HG02678 (cell line): ENCODE measurements at regions not wholly inside any gene's neighbourhood (a gene's known extent, or its start where the extent isn't known, plus 50 kb on each side); places are given as distances from the start of the nearest gene placed in this dataset.
"Not testable (repeated sequence)": the region's sequence is repeated elsewhere in the genome, so short reads cannot be mapped to it uniquely, and the experiment has no call there.

ENCODE experiments used
- ATAC-seq: cut with Tn5 transposase; IDR thresholded peaks from one replicate; pipeline ENCODE4 v1.9.1; 2021; ENCODE audit warnings: mild to moderate bottlenecking, moderate library complexity; ENCODE audit not compliant: unreplicated experiment

DNA sequence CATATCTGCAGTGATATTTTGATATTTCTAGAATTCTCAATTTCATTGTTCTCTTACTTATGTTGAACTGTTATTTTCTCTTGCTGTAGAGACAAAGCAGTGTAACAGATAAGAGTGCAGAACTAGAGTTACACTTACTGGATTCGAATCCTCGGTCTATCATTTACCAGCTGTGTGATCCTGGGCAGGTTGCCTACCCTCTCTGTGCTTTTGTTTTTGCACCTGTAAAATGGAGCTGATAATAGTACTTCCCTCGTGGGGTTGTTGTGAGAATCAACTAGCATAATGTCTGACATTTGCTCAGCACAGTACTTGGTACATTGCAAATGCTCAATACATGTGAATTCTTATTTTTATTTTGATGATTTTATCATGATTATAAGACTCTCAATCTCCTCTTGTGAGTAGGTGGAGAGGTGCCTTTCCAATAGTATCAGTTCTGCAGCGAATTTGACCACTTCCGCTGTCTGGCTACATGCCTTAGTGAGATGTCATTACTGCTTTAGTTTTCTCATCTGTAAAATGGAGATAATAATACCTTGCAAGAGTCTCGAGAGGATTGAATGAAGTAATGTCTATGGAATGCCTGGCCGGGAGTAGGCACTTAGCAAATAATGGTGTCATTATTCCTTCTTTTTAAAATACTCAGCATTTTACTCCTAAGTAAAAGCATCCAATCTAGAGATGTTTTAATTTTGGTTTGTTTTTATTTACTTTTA, 312.2 kb upstream of the MAF start:
- ATAC-seq, result no peak

DNA sequence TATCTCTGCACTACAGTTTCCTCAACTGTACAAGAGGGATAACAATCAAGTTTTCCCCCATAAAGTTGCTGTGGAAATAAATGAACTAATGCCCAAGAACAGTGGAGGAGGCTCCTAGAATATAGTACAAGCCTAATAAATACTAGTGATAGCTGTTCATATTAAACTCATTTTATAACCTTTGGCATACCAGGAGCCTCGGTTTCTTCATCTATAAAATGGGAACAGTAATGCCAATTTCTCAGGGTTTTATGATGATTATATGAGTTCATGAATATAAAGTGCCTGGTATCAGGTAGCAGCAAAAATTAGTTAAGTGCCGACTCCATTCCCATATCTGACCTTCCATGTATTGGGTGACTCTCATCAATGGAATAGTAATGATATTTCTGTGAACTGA, 311.1 kb upstream of the MAF start:
- ATAC-seq, result no peak

DNA sequence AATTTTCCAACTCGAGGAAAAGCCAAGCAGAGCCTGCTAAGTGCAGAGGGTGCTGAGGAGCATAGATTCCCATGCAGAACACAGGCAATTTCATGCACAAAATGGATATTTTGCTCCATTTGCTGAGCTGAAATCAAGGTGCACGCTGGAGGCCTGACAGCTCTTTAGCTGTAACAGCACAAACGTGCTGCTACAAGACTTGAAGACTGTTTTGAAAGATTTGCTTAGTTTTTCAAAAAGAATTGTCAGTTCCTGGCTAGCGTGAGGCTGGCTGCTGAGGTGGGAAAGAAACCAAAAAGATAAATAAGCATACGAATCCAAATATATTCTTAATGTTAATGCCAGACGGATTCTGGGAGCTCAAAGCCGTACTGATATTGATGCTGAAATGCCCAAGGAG, 309.0 kb upstream of the MAF start:
- no peak for ATAC-seq

DNA sequence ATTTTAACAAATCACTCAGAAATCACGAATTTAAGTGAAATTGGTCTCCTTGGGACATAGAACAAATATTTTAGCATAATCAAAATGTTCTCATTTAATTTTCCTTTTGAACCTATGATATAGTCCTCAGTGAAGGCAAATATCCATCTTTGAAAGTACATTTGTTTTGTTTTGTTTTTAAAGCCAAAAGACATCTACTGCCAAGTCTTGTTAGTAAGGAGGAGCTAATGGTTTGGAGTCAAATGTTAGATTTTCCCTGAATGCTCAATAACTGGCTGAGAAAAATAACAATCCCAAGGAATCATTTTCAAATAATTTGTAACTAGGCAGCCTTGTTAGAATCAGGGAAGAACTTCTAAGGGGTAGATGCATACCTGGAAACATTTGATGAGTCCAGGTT, 302.9 kb upstream of the MAF start:
- ATAC-seq, result no peak

DNA sequence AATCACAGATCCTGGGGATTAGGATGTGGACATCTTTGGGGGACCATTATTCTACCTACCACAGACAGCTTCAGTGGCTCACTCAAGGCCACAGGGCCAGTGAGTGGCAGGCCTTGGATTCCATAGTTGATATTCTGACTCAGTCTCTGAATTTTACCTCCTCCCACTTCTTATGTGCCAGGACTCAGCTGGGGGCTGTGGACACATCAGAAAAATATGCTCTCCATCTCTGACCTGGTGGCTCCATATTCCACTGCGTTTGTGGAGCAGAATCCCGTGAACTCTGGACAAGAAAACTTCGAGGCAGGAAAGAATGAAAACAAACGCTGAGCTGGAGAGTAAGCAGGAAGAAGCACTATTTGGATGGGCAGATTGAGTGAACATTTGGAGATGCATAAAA, 301.8 kb upstream of the MAF start:
- no peak for ATAC-seq

DNA sequence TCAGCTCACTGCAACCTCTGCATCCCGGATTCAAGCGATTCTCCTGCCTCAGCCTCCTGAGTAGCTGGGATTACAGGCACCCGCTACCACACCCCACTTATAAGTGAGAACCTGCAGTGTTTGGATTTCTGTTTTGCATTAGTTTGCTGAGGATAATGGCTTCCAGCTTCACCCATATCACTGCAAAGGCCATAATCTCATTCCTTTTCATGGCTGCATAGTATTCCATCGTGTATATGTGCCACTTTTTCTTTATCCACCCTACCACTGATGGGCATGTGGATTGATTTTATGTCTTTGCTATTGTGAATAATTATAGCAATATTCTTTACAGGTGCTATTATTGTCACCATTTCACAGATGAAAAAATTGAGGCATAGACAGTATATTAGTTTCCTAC, 301.0 kb upstream of the MAF start:
- no peak for ATAC-seq

DNA sequence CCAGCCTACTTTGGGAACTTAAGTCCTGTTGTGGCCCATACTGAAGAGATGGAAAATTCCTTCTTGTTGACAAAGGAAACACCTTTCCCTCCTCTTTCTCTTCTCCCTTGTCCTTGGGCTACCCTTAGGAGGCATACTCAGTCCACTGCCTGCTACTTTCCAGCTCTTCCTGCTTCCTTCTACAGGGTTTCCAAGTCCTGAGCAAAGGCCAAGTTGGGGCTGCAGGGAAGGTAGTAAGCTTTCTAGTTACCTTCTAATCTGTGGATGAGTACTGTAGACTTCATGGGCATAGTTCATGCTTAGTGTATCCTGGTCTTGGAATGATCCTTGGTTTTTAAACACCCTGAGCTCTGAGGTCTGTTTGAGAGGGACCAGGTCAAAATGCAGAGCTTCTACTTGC, 299.2 kb upstream of the MAF start:
- ATAC-seq, result no peak

DNA sequence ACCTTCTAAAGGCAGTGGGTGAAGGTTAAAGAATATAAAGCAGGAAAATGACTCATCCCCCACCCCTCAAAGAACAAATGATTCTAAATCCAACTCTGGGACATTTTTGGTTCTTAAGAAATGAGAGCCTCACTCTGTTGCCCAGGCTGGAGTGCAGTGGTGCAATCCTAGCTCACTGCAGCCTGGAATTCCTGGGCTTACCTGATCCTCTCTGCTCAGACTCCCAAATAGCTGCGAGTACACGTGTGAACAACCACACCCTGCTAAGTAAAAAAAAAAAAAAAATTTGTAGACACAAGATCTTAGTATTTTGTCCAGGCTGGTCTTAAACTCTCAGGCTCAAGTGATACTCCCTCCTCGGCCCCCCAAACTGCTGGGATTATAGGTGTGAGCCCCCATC, 298.8 kb upstream of the MAF start:
- no peak for ATAC-seq

DNA sequence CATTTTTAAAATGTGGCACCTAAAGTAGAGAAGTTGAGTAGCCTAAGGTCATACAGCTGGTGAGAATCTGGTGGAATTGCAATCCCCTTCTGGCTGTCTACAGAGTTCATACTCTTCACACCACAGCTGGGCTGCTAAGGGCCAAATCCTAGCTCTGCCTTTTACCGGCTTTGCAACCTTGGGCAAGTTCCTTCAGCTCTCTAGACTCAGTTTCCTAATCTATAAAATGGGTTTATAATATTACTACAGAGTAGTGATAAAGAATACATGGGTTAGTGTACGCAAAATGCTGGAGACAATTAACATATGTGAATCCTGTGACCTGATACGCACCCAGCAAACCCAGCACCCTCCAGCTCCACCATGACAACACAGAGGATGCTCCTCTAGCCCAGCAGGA, 298.2 kb upstream of the MAF start:
- ATAC-seq, result no peak

DNA sequence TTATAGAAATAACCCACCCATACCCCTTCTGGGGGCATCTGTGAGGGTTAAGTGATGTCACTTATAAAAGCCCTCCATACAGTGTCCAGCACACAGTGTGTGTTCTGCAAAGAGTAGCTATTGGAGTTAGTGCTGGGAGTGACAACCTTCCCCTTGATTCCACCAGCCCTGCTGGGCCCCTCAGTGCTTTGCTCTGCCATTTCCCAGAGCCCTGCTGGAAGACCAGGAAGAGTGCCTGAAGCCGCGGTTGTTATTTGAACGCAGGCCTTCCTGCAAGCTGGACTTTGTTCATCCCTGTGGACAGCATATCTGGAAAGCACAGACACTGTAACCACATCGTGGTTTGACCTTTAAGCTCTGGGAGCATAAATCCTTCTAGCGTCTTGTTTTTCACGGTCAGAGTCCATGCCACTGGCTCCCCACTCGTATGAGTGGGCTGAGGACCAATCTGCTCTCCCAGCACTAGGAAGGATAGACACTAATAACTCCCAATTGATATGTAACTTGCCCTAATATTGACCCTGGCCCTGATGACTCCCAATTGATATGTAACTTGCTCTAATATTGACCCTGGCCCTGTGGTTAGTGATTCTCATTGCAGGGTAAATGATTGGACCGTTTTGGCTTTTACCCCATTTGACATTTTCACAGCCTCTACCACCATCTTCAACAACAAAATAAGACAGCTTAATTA, 297.1 kb upstream of the MAF start:
- ATAC-seq, result no peak

DNA sequence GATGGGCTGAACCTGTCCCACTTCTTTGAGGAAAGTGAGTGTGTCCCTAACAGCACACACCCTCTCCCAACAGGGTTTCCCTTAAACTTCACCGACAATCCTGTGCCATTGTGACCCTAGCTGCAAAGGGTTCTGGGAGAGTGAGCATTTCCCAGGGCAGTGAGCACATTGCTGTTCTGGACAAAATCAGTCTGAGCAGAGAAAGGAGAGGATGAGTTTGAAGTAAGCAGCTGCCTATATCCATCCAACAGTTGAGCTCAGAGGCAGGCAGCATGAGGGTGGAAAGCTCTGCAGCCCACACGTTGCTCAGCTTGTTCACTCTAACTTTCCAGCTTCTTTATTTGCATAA, 296.5 kb upstream of the MAF start:
- ATAC-seq, result no peak

DNA sequence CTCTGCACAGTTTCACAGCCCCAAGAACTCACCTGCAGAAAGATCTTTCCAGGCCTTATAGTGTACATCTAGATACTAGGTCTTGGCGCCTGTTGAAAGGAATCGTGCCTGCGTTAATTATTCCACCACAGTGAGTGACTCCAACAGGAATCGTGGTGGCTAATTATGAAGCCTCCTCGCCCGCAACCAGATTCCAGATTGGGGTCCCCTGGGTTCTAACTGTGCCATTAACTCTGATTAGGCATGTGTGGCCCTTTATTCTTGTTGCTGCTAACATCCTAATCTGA, 295.3 kb upstream of the MAF start:
- ATAC-seq, result no peak

DNA sequence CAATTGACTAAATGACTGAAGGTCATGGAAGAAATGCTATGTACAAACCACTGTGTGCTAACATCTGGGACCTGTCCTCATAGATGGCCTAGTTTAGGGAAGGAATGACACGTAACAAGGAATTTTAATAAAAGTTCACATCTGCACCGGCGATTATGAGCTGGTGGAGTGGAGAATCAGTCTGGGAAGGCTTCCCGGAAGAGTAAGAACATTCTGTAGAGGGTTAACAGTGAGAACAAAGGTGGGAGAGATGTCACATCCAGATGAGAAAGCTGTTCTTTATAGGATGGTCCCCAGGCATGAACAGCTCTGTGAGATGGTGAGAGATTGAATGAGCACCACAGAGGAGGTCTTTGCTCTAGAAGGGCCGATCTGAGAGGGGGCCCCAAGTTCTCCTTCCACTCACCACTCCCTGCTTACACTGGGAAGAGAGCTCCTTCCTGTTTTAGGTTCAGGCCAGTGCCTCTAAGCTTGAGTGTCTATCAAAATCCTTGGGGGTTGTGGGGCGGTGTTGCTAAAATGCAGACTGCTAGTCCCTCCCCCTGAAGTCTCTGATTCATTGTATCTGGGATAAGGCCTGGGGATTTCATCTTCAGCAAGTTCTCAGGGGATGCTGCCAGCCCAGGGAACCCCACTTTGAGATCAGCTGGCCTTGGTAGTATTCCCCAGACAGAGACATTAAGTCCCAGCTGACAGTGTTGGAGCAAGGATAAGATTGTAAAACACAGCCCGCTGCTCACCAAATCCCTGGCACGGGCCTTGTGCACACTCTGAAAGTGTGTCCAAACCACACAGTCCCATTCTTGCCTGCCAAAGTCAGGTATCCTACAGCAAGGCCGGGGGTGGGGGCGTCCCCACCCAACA, 294.7 kb upstream of the MAF start:
- no peak for ATAC-seq

DNA sequence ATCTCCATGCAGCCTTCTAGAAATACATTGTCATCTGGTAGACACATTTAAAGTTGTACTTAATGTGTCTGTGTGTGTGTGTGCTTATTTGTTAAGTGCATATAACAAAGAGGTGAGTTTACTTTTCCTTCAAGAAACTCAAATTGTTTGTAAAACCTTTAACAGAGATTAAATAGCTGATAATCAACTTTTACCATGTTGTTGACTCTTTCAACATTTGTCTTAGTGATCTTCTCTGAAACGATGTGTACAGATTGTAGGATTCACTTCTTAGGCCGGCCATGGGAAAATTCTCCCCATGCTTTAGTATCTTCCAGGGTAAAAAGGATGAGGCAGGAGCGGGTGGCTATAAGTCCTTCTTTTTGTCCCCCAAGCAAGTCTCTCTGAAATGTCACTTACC, 292.9 kb upstream of the MAF start:
- no peak for ATAC-seq

DNA sequence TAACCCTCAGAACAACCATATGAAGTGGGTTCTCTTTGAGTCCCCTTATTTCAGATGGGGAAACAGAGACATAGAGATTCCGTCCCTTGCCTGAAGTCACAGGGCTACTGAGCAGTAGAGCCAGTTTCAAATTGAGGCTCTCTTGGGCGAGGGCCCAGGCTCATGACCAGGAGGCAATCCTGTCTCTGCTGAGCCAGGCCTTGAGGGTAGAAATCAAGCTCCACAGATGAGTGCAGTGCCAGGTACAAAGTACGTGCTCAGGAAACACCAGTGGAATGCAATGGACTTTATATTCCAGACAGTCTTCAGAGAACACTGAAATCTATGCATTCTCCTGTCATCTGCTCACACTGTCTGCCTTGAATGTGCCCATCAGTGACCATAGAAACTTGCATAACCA, 291.7 kb upstream of the MAF start:
- ATAC-seq, result no peak

DNA sequence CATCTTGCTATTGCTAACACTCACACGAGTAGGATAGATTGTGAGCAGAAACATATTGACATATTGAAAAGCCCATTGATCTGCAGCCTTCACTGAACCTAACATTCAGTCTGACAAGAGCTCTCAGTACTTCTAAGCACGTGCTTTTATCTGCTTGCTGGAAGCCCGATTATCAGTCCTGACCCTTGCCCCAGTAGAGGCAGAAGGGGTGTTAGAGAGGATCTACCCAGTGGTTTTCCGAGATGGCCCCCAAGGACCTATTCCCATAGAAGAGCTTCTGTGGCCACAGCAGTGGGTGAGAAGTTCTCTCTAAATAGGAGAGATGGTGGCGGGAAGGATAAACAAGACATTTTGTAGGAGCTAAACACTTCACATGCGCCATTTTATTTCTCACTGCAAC, 290.9 kb upstream of the MAF start:
- no peak for ATAC-seq

DNA sequence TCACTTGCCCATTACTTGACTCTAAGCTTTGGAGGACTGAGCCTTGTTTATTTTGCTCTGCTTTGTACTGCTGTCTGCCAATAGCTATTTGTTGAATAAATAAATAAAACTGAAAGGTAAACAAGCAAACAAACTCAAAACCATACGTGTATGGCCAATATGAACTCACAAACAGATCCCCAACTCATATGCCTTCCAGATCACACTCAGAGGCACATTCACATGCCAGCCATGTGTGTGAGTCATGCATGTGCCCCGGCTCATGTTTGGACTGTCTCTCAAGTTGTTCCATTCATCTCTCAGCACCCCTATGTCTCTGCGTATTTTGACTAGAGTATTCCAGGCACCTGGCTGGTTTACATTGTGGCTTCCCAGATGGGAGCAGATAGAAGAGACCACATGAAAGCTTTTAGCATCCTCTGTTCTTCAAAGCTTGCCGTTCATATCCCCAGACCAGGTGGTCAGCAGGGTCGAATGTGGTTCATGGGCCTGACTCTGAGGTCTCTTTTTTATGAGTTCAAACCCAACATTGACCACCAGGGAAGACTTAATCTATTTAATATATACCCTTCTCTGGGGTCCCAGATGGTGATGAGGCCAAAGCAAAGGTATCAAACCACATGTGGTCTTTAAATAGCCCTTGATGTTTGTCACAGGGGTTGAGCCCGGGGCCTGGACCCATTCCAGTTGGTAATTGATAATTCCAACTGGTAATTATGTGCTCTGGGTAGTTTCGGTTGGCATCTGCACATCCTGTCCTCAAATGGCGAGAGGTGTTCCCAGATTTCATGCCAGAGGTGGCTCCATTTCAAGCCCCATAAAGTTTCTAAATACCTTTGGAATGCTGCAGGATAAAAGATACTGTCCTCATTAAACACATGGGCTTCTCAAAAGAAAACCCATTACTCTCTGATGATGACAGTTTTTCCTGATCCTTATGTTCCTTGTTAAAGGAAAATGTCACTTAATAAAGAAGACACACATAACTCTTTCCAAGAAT, 287.3 kb upstream of the MAF start:
- ATAC-seq, result no peak

DNA sequence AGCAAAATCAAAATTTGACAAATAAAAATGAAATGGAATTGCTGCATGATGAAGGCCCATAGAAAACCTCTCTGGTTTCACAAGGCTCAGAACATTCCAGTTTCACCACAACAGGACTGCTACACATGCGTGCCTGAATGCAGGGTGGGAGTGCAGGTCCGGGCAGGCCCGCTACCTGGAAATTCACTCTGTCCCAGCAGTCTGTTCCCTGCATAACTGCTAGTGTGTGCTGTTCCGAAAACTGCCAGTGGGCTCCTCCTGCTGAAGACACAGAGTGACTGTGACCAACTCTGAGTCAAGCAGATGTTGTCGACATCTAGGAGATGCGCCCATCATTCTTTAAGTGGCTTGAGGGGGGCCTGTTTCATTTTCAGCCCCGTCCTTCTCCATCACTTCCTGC, 284.8 kb upstream of the MAF start:
- ATAC-seq, result no peak

DNA sequence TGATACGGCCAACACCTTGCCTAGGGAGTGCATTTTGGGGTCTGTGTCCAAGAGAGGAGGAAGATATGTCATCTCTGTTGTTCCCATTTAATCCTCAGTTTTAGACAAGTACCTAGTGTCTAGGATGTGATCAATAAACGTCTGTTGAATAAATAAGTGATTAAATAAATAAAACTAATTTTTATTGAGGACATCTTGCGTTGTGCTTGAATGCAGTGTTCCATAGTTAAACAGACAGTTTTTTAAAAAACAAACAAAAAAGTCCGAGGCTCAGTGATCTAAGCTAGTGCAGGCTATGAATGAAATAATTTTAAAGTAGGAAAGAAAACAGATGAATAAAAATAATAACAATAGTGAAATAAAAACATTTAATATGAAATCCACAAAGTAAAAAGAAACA, 283.0 kb upstream of the MAF start:
- ATAC-seq, result no peak

DNA sequence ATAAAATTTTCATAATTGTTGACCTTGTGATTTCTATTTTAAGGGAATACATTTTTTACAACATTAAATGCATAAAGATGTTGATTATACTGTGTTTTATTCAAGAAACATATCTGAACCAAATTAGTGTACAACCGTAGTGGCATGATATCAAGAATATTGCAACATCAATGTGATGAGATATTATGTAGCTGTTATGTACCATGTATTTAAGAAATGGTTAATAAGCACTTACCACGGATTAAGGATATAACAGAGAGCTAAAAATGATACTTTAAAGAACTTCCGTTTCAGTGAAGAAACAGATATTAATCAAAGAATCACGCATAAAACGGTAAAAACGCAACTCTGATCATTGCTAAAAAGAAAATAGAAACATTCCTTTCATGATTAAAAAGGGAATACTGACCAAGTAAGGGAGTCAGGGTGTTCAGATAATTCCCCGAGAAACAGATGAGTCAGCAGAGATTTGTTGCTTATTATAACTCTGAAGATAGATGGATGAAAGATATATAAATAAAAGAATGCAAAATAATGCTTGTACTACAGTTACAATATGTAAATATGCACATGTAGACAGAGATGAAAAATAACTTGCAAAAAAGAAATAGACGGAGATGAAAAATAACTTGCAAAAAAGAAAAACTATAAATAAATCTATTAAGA, 281.9 kb upstream of the MAF start:
- ATAC-seq, result no peak

DNA sequence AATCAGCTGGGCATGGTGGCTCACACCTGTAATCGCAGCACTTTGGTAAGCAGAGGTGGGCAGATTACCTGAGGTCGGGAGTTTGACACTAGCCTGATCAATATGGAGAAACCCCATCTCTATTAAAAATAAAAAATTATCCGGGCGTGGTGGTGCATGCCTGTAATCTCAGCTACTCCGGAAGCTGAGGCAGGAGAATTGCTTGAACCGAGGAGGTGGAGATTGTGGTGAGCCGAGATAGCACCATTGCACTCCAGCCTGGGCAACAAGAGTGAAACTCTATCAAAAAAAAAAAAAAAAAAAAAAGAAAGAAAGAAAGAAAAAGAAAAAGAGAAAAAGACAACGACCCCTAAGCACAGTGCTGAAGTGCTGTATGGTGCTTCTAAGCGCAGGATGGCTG, 280.6 kb upstream of the MAF start:
- not testable (repeated sequence) for ATAC-seq
